ENCODE measurements at regions not wholly inside any gene's neighbourhood (a gene's known extent, or its start where the extent isn't known, plus 50 kb on each side); places are given as distances from the start of the nearest gene placed in this dataset.
"Not testable (repeated sequence)": the region's sequence is repeated elsewhere in the genome, so short reads cannot be mapped to it uniquely, and the experiment has no call there.

- no peak for DNase-seq
These were observed 272.2 kb upstream of the RARB start for GRCh38 chr3:25155652-25156471.

GRCh38 chr3:25156626-25157025, 271.4 kb upstream of the RARB start:
- no peak for DNase-seq

- DNase-seq, result no peak
These were observed 262.8 kb upstream of the RARB start for GRCh38 chr3:25165306-25165705.

- no peak for DNase-seq
These were observed 262.0 kb upstream of the RARB start for GRCh38 chr3:25166016-25166415.

GRCh38 chr3:25169151-25169550, 258.9 kb upstream of the RARB start:
- no peak for DNase-seq

GRCh38 chr3:25170021-25170420, 258.0 kb upstream of the RARB start:
- no peak for DNase-seq

- DNase-seq, result no peak
These were observed 256.8 kb upstream of the RARB start for GRCh38 chr3:25171118-25171807.

- DNase-seq, result no peak
These were observed 256.2 kb upstream of the RARB start for GRCh38 chr3:25171897-25172296.

- no peak for DNase-seq
These were observed 254.5 kb upstream of the RARB start for GRCh38 chr3:25173606-25174005.

GRCh38 chr3:25174251-25174650, 253.8 kb upstream of the RARB start:
- no peak for DNase-seq

GRCh38 chr3:25177041-25177440, 251.0 kb upstream of the RARB start:
- no peak for DNase-seq

- DNase-seq, result no peak
These were observed 249.4 kb upstream of the RARB start for GRCh38 chr3:25178672-25179071.

GRCh38 chr3:25181096-25181495, 247.0 kb upstream of the RARB start:
- DNase-seq, result no peak

GRCh38 chr3:25182794-25183193, 245.3 kb upstream of the RARB start:
- no peak for DNase-seq

- DNase-seq, result no peak
These were observed 243.3 kb upstream of the RARB start for GRCh38 chr3:25184641-25185250.

GRCh38 chr3:25191673-25192072, 236.4 kb upstream of the RARB start:
- no peak for DNase-seq

- DNase-seq, result not testable (repeated sequence)
These were observed 228.5 kb upstream of the RARB start for GRCh38 chr3:25199567-25199966.

GRCh38 chr3:25212736-25213135, 215.3 kb upstream of the RARB start:
- DNase-seq, result no peak

- no peak for DNase-seq
These were observed 214.0 kb upstream of the RARB start for GRCh38 chr3:25214034-25214433.

- no peak for DNase-seq
These were observed 209.7 kb upstream of the RARB start for GRCh38 chr3:25218362-25218761.

GRCh38 chr3:25226747-25227146, 201.3 kb upstream of the RARB start:
- DNase-seq, result no peak

GRCh38 chr3:25229586-25229985, 198.5 kb upstream of the RARB start:
- DNase-seq, result no peak

- no peak for DNase-seq
These were observed 193.0 kb upstream of the RARB start for GRCh38 chr3:25235031-25235430.

GRCh38 chr3:25235466-25235865, 192.6 kb upstream of the RARB start:
- DNase-seq, result no peak
